H54 (cell line): ENCODE measurements at regions not wholly inside any gene's neighbourhood (a gene's known extent, or its start where the extent isn't known, plus 50 kb on each side); places are given as distances from the start of the nearest gene placed in this dataset.

Experiments used
- DNase-seq: peaks from one replicate; pipeline ENCODE4 v3.0.0; 2011; ENCODE audit warnings: low spot score, mixed read lengths; ENCODE audit not compliant: insufficient read length
- FAIRE-seq: peaks from 3 replicates; lab custom pipeline; 2011; peaks lifted over from hg19 to GRCh38; lab: Jason Lieb, UNC
- POLR2A ChIP-seq: IDR thresholded peaks from 2 replicates; pipeline ENCODE4 v1.6.1; 2011; ENCODE audit warnings: low read depth, mild to moderate bottlenecking, low read length

DNA sequence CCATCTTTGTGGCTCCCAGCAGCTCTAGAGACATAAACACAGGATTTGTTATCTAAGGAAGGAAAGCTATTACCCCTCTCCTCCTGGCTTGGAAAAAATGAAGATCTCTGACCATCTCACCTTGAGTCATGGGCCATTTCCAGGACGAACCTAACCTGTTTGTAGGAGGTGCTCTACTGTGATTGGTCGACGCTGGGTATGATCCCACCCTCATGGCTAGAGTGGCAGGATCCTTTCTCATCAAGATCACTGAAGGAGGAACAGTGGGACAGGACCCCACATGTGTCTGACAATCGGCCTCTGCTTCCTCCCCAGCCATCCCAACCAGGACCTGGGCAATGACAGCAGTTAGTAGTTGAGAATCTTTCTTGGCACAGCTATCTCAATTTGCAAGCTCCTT lies 144.1 kb downstream of the EMX2 start:
- FAIRE-seq, result no peak
- TF ChIP-seq POLR2A, result no peak
- DNase-seq, result no peak

- no peak for TF ChIP-seq POLR2A
- DNase-seq, result no peak
Measured at GRCh38 chr10:117688358-117688757, 145.8 kb downstream of the EMX2 start.

DNA sequence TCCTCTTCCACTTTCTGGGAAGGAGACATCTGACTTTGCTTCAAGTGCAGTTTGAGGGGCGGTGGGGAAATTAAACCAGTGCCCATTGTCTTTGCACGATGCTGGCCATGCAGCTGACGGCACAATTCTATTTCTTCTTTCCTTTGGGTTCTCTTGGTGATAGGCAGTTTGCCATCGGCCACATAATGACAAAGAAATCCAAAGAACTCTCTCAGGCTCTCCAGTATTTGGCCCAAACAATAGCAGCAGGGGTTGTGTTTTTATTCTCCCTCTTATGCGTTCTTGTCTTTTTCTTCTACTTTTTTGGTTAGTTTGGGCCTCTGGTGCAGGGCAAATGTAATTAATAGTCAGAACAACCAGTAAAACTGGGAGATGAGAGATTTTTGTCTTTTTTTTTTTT lies 147.0 kb downstream of the EMX2 start:
- FAIRE-seq, result no peak
- TF ChIP-seq POLR2A, result no peak
- DNase-seq, result no peak

More at GRCh38 chr10:117688358-117688757, 145.8 kb downstream of the EMX2 start:
- no peak for FAIRE-seq

DNA sequence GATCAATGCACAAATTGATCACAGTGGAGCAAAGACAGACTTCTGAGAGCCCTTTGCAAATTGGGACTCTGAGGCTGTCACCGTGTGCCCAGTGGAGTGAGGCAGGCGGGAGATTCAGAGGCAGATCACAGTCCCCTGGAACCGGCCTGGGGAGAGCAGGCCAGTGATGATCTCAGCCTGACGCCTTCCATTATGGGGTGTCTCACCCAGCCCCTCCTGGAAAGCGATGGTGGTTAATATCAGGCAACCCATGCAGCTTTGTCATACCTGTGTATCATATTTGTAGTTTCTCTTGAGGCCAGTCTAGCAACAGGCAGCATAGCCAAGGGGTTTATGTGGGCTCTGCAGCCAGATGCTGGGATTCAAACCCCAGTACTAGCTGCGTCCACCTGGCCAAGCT lies 147.8 kb downstream of the EMX2 start:
- FAIRE-seq (no peak), DNase-seq (no peak)
- TF ChIP-seq POLR2A, result no peak

- no peak for TF ChIP-seq POLR2A
- DNase-seq, result no peak
- no peak for FAIRE-seq
Measured at GRCh38 chr10:117694190-117694589, 151.6 kb downstream of the EMX2 start.

DNA sequence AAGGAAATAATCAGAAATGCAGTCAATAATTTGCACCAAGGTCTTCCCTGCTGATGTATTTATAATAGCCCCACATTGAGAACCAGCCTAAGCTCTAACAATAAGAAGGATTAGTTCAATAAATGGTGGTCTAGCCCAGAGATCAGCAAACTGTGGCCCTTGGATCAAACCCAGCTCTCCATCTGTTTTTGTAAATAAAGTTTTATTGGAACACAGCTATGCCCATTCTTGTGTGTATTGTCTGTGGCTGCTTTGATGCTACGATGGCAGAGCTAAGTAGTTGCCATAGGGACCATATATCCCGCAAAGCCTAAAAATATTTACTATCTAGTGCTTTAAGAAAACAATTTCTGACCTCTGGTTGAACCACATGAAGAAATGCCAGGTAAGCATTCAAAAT lies 154.9 kb downstream of the EMX2 start:
- FAIRE-seq (no peak), DNase-seq (no peak)
- no peak for TF ChIP-seq POLR2A

GRCh38 chr10:117698809-117699208 lies 156.3 kb downstream of the EMX2 start:
- DNase-seq (no peak), FAIRE-seq (no peak)
- no peak for TF ChIP-seq POLR2A

- no peak for TF ChIP-seq POLR2A
- FAIRE-seq, result no peak
- no peak for DNase-seq
Measured at GRCh38 chr10:117699436-117700075, 157.0 kb downstream of the EMX2 start.

GRCh38 chr10:117710181-117710798 lies 167.7 kb downstream of the EMX2 start:
- DNase-seq (no peak), FAIRE-seq (no peak)
- no peak for TF ChIP-seq POLR2A

DNA sequence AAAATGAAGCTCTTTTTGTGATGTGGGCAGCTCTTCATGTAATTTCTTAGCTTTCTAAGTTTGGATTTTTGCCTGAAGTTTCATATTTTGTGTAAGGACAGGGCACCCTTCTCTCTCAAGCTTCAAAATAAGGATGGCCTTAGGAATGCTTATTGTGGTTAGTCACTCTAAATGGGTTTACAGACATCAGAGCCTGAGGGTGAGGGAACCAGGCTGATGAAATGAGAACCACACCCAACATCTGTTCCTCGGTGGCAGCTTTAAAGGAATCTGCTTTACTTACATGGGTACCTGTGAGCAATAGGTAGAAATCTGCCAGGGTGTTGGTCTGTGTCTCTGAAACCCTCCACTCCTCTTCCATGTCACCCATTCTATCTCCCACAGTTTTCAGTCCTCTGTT lies 174.3 kb downstream of the EMX2 start:
- DNase-seq (no peak), FAIRE-seq (no peak)
- no peak for TF ChIP-seq POLR2A

DNA sequence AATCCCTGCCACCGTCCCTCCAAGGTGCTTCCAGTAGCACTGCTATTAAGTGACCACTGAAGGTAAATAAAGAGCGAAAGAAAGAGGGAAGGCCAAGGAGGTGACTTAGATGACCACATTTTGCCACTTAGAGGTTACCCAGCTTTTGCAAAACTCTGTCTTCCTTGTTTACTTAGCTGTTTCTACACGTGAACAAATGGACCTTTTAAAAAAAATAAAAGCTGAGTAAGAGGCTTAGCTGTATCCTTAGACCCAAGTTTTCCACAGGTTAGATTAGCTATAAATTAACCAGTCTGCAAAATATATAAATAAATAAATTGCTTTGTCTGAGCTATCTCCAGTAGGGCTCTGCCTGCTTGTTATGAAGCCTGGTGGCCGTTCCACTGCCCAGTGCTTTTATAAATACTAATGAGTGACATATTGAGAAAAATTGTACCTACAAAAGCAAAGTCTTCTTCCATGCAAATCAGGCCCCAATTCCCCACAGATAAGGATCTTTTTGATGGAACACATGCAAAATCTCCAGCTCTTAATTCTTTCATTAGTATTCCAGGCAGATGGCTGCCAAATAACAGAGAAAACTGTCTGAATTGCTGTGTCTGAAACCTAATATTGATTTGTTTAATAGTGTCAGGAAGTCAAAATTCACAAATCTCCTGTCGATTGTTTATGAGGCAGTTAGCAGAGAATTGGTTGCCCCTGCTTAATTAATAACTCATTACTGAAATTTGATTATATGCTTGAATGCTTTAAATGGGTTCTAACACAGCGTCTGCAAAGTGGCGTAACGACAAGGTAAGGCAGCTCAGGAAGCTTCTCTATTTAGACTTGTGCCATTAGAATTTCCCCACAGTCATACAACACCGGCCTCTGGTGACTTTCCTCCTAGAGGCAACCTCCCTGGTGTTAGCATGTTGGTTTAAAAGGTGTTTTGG lies 176.7 kb downstream of the EMX2 start:
- no peak for FAIRE-seq

DNA sequence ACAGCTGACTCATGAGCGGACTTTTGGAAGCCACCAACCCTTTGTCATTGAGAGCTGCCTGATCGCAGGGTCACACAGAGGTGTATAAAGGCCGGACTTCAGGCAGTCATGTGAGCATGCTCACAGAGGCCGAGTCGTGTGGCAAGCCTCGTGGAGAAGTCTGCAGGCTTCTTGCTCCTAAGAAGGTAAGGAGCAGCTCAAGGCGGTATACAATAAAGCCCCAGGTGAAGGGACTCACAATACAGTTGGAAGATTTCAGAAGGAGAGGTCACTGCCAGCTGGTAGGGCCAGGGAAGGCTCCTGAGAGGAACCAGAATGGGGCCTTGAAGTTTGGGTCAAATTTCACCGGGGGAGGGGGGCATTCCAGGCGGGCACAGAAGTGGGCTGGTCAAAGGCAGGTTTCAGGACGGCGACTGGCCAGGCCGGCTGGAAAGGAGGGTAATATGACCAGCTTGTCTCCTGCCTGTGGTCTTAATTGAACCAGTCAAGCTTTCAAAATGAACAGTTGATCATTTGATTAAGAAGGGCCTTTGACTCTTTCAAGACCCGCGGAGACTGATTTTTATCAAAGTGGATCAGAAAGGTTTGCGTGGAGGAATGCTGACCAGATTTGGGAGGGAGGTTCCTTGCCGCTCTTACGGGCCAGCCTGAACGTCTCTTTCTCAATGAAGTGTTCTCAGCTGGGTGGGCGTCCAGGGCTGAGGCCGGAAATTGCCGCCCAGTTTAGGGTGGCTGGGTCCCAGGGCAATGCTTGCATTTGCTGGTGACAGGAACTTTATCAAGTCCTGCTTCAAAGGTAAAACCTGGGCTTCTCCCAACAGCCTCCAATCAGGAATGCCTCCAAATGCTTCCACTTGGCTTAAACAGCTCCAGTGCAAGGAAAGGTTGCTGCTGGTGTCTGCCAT lies 178.6 kb downstream of the EMX2 start:
- TF ChIP-seq POLR2A, result no peak
- no peak for FAIRE-seq
- no peak for DNase-seq

More for the DNA sequence above, 176.7 kb downstream of the EMX2 start:
- no peak for DNase-seq
- no peak for TF ChIP-seq POLR2A

- TF ChIP-seq POLR2A, result no peak
- no peak for FAIRE-seq
- no peak for DNase-seq
Measured at GRCh38 chr10:117721873-117722272, 179.3 kb downstream of the EMX2 start.
